Body of pancreas (tissue), 4 donors: ENCODE measurements at regions not wholly inside any gene's neighbourhood (a gene's known extent, or its start where the extent isn't known, plus 50 kb on each side); places are given as distances from the start of the nearest gene placed in this dataset.

Source experiments
- ATAC-seq: fragments of 150-250 bp; one replicate; pipeline ENCODE4 v1.9.1; 2016
- DNase-seq, 4 donors: peaks; one replicate each; pipeline ENCODE4 v3.0.0-alpha.2; 2019
- H3K27ac ChIP-seq, 4 donors: fragments of 200-600 bp; sonication (generic); 1 replicate in 3 of 4; 2 replicates in 1 of 4; pipeline versions ENCODE4 v1.5.1 to v1.6.1; 2016 to 2019; ENCODE audit warnings: mild to moderate bottlenecking in 1 of 4, mixed read lengths in 1 of 4, moderate library complexity in 1 of 4
- H3K27me3 ChIP-seq, 2 donors: fragments of 200-600 bp; sonication (generic); one replicate each; pipeline ENCODE4 v1.6.0; 2016; ENCODE audit warnings: mild to moderate bottlenecking in 1 of 2
- H3K36me3 ChIP-seq, 2 donors: fragments of 200-600 bp; sonication (generic); replicated peaks in 1 of 2; 2 replicates each; pipeline ENCODE4 v1.5.1; 2016; ENCODE audit warnings: low read depth in 2 of 2; ENCODE audit not compliant: insufficient read depth in 1 of 2
- H3K4me1 ChIP-seq: fragments of 200-600 bp; sonication (generic); one replicate; pipeline ENCODE4 v1.6.0; 2016
- H3K4me3 ChIP-seq, 2 donors: fragments of 200-600 bp; sonication (generic); 1 replicate in 1 of 2; 2 replicates in 1 of 2; pipeline ENCODE4 v1.5.1; 2016 to 2019
- H3K9me3 ChIP-seq, 3 donors: fragments of 200-600 bp; sonication (generic); 1 replicate in 2 of 3; 2 replicates in 1 of 3; pipeline ENCODE4 v1.5.1; 2016
- POLR2A ChIP-seq, 3 donors: fragments of 450-650 bp; IDR thresholded peaks; one replicate each; pipeline ENCODE4 v1.6.1; 2016; ENCODE audit warnings: antibody characterized with exemption in 3 of 3, mild to moderate bottlenecking in 2 of 3
- WGBS, 2 donors: methylation state at CpG; one replicate each; pipeline ENCODE4 v1.1.5; 2017; 5-methylcytosine and 5-hydroxymethylcytosine counted together
- intact Hi-C: fragments of 100-400 bp; cut with DNase I; formaldehyde crosslinking; loops from one replicate; pipeline ENCODE4 v1.15.1; 2023
- TF ChIP-seq, protein P1 (sequence below), 7 experiments: fragments of 450-650 bp in 4 of 7; fragments of 200-600 bp in 3 of 7; sonication (generic) in 3 of 7; IDR thresholded peaks; one replicate each; pipeline ENCODE4 v1.5.1; 2016 to 2019; ENCODE audit warnings: antibody characterized with exemption in 7 of 7

DNA sequence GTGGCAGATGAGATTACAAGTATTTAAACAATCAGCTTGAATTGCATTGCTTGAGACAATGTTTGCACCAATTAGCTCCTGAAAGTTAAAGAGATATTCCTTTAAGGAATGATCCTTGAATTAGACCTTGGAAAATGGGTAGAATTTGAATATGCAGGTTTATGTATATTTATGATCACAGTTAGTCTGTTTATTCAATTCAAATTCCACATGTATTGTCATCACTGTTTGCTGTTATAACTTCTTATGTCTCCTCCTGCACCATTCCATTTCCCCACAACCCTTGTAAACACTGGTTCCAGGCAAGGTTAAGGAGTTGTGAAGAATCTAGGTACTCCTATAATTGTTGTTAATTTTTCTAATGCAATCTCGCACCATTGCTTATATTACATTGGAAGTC lies 518.2 kb upstream of the PBX1 start:
- intact Hi-C loops: no loop called here

DNA sequence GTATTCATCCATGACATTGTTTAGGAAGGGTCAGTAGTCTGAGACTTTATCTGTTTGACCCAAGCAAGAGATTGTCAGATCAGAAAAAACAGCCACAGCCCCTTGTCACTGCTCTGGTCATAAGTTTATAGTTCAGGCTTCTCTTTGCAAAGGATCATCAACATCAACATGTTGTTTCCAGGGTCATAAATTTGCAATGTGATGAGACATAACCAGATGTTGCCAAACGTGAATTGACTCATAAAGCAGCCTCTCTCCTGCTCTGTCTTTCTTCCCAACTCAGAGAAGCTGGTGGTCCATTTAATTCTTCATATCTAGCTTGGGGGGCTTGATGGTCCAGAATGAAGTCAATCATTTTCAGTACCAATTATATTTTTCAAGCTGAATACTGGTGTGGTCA lies 507.2 kb upstream of the PBX1 start:
- ATAC-seq (no peak), DNase-seq (no peak)
- 25 to 27% methylated on average over 1 of the region's 1 CpG for WGBS, 2 donors
- H3K9me3 ChIP-seq: no peaks in the 10 kb centered on the region
- no peak overlapping the region for H3K27ac ChIP-seq
- no peak for TF ChIP-seq POLR2A (IDR thresholded peaks at IDR 0.05)
- TF ChIP-seq, protein P1, sequence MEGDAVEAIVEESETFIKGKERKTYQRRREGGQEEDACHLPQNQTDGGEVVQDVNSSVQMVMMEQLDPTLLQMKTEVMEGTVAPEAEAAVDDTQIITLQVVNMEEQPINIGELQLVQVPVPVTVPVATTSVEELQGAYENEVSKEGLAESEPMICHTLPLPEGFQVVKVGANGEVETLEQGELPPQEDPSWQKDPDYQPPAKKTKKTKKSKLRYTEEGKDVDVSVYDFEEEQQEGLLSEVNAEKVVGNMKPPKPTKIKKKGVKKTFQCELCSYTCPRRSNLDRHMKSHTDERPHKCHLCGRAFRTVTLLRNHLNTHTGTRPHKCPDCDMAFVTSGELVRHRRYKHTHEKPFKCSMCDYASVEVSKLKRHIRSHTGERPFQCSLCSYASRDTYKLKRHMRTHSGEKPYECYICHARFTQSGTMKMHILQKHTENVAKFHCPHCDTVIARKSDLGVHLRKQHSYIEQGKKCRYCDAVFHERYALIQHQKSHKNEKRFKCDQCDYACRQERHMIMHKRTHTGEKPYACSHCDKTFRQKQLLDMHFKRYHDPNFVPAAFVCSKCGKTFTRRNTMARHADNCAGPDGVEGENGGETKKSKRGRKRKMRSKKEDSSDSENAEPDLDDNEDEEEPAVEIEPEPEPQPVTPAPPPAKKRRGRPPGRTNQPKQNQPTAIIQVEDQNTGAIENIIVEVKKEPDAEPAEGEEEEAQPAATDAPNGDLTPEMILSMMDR (IDR thresholded peaks at IDR 0.05): no peak
- H3K36me3 ChIP-seq: no peaks in the 10 kb centered on the region
- H3K4me3 ChIP-seq: no peak overlapping the region
- intact Hi-C loops: no loop called here
- H3K27me3 ChIP-seq: no peaks in the 10 kb centered on the region
- no peaks in the 10 kb centered on the region for H3K4me1 ChIP-seq

More for the DNA sequence above, 518.2 kb upstream of the PBX1 start:
- ATAC-seq: no peak
- no peak for DNase-seq
- H3K4me1 ChIP-seq: no peaks in the 10 kb centered on the region
- H3K9me3 ChIP-seq: no peaks in the 10 kb centered on the region
- H3K27ac ChIP-seq: no peak overlapping the region
- no peak overlapping the region for H3K4me3 ChIP-seq
- no peak for TF ChIP-seq POLR2A (IDR thresholded peaks at IDR 0.05)
- TF ChIP-seq, protein P1 (IDR thresholded peaks at IDR 0.05): no peak
- H3K27me3 ChIP-seq: no peaks in the 10 kb centered on the region
- WGBS, 2 donors: 54 to 61% methylated on average over 1 of the region's 1 CpG
- H3K36me3 ChIP-seq: no peaks in the 10 kb centered on the region

DNA sequence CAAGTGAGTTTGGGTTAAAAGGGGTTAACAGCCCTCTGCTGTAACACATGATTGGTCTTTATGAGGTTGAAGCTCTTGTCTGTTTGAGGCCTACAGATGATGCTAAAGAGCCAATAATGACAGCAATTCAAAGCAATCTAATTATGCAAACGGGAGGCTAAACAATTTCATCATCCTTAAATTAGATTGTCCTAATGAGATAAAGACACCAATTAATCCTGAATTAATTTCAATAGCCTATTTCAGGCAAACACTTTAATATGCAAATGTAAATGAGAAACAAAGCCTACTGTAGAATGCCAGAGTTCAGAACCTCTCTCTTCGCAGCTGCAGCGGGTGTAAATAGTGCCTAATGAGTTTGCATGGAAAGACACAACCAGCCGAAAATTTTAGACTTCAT lies 504.7 kb upstream of the PBX1 start:
- Histone ChIP-seq H3K36me3 (no peaks in the 10 kb centered on the region), H3K4me1 (no peaks in the 10 kb centered on the region), H3K27ac (no peak overlapping the region), H3K27me3 (no peaks in the 10 kb centered on the region), H3K4me3 (no peak overlapping the region), H3K9me3 (no peaks in the 10 kb centered on the region)
- DNase-seq (no peak), ATAC-seq (no peak)
- TF ChIP-seq, protein P1 (IDR thresholded peaks at IDR 0.05): no peak
- TF ChIP-seq POLR2A (IDR thresholded peaks at IDR 0.05): no peak
- intact Hi-C loops: no loop called here
- WGBS, 2 donors: 60 to 72% methylated on average over 4 of the region's 4 CpGs

DNA sequence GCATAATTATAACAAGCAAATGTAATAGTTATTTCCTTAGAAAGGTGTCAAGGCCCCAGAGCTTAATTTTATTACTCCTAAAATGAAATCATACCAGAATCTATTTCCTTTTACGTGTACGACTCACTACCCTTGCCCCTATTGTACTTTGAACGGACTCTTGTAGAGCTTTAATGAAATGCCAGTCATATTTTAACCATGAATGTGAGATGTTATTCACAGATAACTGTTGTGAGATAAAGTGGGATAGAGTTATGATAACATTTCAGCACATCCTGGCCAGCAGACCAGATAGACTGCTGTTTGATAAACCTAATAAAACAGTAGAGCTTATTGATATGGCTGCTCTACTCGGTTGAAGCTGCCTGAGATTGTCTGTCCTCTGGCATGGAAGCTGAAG lies 500.8 kb upstream of the PBX1 start:
- ATAC-seq (no peak), DNase-seq (no peak)
- Histone ChIP-seq H3K36me3 (no peaks in the 10 kb centered on the region), H3K27me3 (no peaks in the 10 kb centered on the region), H3K9me3 (no peaks in the 10 kb centered on the region), H3K4me1 (no peaks in the 10 kb centered on the region), H3K27ac (no peak overlapping the region), H3K4me3 (no peak overlapping the region)
- 41 to 49% methylated on average over 4 of the region's 4 CpGs for WGBS, 2 donors
- intact Hi-C loops: no loop called here
- TF ChIP-seq POLR2A (IDR thresholded peaks at IDR 0.05): no peak
- TF ChIP-seq, protein P1 (IDR thresholded peaks at IDR 0.05): no peak

DNA sequence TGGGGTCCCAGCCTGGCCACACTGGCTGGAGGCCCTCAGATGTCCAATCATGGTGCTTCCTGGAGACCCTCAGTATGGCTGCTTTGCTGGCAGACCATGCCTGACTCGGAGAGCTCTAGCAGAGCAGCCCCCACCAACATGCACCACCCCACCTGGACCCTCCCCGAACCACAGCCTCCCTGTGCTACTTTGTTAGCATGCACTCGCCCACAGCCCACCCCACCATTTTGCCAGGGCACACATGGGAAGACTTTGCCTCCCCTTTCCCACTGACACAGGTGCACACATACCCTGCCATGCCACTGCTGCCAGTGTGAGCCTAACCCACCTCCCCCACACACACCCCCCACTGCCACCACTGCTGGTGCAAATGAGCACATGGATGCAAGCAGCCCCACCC lies 497.5 kb upstream of the PBX1 start:
- ATAC-seq (no peak), DNase-seq (no peak)
- no peaks in the 10 kb centered on the region for H3K27me3 ChIP-seq
- 61 to 70% methylated on average over 2 to 3 of the region's 3 CpGs for WGBS, 2 donors
- no peaks in the 10 kb centered on the region for H3K4me1 ChIP-seq
- no peaks in the 10 kb centered on the region for H3K36me3 ChIP-seq
- no peak overlapping the region for H3K27ac ChIP-seq
- TF ChIP-seq POLR2A (IDR thresholded peaks at IDR 0.05): no peak
- TF ChIP-seq, protein P1 (IDR thresholded peaks at IDR 0.05): no peak
- no peak overlapping the region for H3K4me3 ChIP-seq
- H3K9me3 ChIP-seq: no peaks in the 10 kb centered on the region
- intact Hi-C loops: no loop called here
